ENCODE measurements at regions not wholly inside any gene's neighbourhood (a gene's known extent, or its start where the extent isn't known, plus 50 kb on each side); places are given as distances from the start of the nearest gene placed in this dataset.

GRCh38 chr4:14581741-14582140 is 420.5 kb upstream of the CPEB2 start:
- H2AFZ ChIP-seq: no peak overlapping the region
- H3K4me3 ChIP-seq (ENCODE audit: low read depth, low read length): no peak overlapping the region
- no peaks in the 10 kb centered on the region for H3K36me3 ChIP-seq (ENCODE audit: control insufficient read depth, insufficient read depth, low read length)
- no peak overlapping the region for H3K27ac ChIP-seq
- H3K4me2 ChIP-seq (ENCODE audit: low read length): no peak overlapping the region
- no peaks in the 10 kb centered on the region for H3K79me2 ChIP-seq
- no peaks in the 10 kb centered on the region for H3K9me3 ChIP-seq (ENCODE audit: control insufficient read depth, low read length)
- no peak overlapping the region for H3K9ac ChIP-seq
- H3K4me1 ChIP-seq: no peaks in the 10 kb centered on the region
- H3K27me3 ChIP-seq (ENCODE audit: control insufficient read depth, insufficient read depth, low read length): no peaks in the 10 kb centered on the region
- no peak for TF ChIP-seq CTCF (IDR thresholded peaks at IDR 0.05)

GRCh38 chr4:14582677-14583076 is 419.6 kb upstream of the CPEB2 start:
- H3K4me3 ChIP-seq (ENCODE audit: low read depth, low read length): no peak overlapping the region
- H3K4me1 ChIP-seq: no peaks in the 10 kb centered on the region
- H3K9ac ChIP-seq: no peak overlapping the region
- no peak overlapping the region for H2AFZ ChIP-seq
- H3K27ac ChIP-seq: no peak overlapping the region
- no peak for TF ChIP-seq CTCF (IDR thresholded peaks at IDR 0.05)
- H3K79me2 ChIP-seq: no peaks in the 10 kb centered on the region
- no peaks in the 10 kb centered on the region for H3K27me3 ChIP-seq (ENCODE audit: control insufficient read depth, insufficient read depth, low read length)
- H3K4me2 ChIP-seq (ENCODE audit: low read length): no peak overlapping the region
- H3K36me3 ChIP-seq (ENCODE audit: control insufficient read depth, insufficient read depth, low read length): no peaks in the 10 kb centered on the region
- no peaks in the 10 kb centered on the region for H3K9me3 ChIP-seq (ENCODE audit: control insufficient read depth, low read length)

GRCh38 chr4:14583331-14583730 is 418.9 kb upstream of the CPEB2 start:
- Histone ChIP-seq H3K9ac (no peak overlapping the region), H3K4me1 (no peaks in the 10 kb centered on the region), H3K9me3 (ENCODE audit: control insufficient read depth, low read length) (no peaks in the 10 kb centered on the region), H3K27ac (no peak overlapping the region), H3K79me2 (no peaks in the 10 kb centered on the region), H3K4me2 (ENCODE audit: low read length) (no peak overlapping the region), H3K36me3 (ENCODE audit: control insufficient read depth, insufficient read depth, low read length) (no peaks in the 10 kb centered on the region), H2AFZ (no peak overlapping the region), H3K27me3 (ENCODE audit: control insufficient read depth, insufficient read depth, low read length) (no peaks in the 10 kb centered on the region), H3K4me3 (ENCODE audit: low read depth, low read length) (no peak overlapping the region)
- TF ChIP-seq CTCF (IDR thresholded peaks at IDR 0.05): no peak

- no peak for TF ChIP-seq CTCF (IDR thresholded peaks at IDR 0.05)
- H3K4me2 ChIP-seq (ENCODE audit: low read length): no peak overlapping the region
- no peaks in the 10 kb centered on the region for H3K4me1 ChIP-seq
- H2AFZ ChIP-seq: no peak overlapping the region
- H3K9ac ChIP-seq: no peak overlapping the region
- H3K27ac ChIP-seq: no peak overlapping the region
- no peaks in the 10 kb centered on the region for H3K27me3 ChIP-seq (ENCODE audit: control insufficient read depth, insufficient read depth, low read length)
- H3K36me3 ChIP-seq (ENCODE audit: control insufficient read depth, insufficient read depth, low read length): no peaks in the 10 kb centered on the region
- H3K4me3 ChIP-seq (ENCODE audit: low read depth, low read length): no peak overlapping the region
- no peaks in the 10 kb centered on the region for H3K9me3 ChIP-seq (ENCODE audit: control insufficient read depth, low read length)
- no peaks in the 10 kb centered on the region for H3K79me2 ChIP-seq
These were observed 418.5 kb upstream of the CPEB2 start for GRCh38 chr4:14583752-14584151.

- Histone ChIP-seq H3K27ac (no peak overlapping the region), H3K79me2 (peaks cover 2% of the 10 kb centered on the region), H3K27me3 (ENCODE audit: control insufficient read depth, insufficient read depth, low read length) (no peaks in the 10 kb centered on the region), H3K4me3 (ENCODE audit: low read depth, low read length) (no peak overlapping the region), H3K36me3 (ENCODE audit: control insufficient read depth, insufficient read depth, low read length) (no peaks in the 10 kb centered on the region), H3K4me1 (no peaks in the 10 kb centered on the region), H3K9ac (no peak overlapping the region), H3K4me2 (ENCODE audit: low read length) (no peak overlapping the region), H2AFZ (no peak overlapping the region), H3K9me3 (ENCODE audit: control insufficient read depth, low read length) (no peaks in the 10 kb centered on the region)
- TF ChIP-seq CTCF (IDR thresholded peaks at IDR 0.05): no peak
These were observed 409.3 kb upstream of the CPEB2 start for GRCh38 chr4:14592950-14593349.
